CD4-positive, alpha-beta T cell treated with Interleukin-2 at 100 ng/mL for 4 hours (primary cell): ENCODE measurements at regions not wholly inside any gene's neighbourhood (a gene's known extent, or its start where the extent isn't known, plus 50 kb on each side); places are given as distances from the start of the nearest gene placed in this dataset.

Experiments used
- DNase-seq: peaks from one replicate; pipeline ENCODE4 v3.0.0-alpha.2; 2020; ENCODE audit warnings: low spot score

DNA sequence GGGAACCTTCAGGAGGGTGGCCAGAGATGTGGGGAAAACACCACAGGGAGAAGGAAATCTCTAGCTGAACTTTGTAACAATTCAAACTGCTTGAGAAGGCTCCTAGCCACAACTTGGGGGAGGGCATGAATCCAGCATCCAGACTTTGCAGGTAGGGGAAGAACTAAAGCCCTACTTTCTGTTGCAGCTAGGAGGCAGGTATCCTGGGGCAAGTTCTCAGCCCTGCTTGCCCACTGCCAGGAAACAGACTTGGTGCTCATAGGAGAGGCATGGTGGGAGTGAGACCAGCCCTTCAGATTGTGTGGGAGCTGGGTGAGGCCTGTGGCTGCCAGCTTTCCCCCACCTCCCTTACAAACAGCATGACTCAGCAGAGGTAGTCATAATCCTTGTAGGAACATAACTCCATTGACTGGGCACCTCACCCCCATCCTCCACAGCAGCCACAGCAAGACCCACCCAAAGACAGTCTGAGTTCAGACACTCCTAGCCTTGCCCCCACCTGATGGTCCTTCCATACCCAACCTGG is 209.5 kb upstream of the CPEB2 start:
- DNase-seq: no peak

DNA sequence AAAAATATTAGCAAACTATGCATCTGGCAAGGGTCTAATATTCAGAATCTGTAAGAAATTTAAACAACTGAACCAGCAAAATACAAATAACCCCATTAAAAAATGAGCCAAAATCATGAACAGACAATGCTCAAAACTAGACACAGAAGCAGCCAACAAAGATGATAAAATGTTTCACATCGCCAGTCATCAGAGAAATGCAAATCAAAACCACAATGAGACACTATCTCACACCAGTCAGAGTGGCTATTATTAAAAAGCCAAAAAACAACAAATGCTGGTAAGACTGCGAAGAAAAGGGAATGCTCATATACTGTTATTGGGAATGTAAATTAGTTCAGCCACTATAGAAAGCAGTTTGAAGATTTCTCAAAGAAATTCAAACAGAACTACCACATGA is 201.3 kb upstream of the CPEB2 start:
- no peak for DNase-seq

GRCh38 chr4:14802596-14802995 is 199.7 kb upstream of the CPEB2 start:
- DNase-seq: no peak

GRCh38 chr4:14807856-14808255 is 194.4 kb upstream of the CPEB2 start:
- DNase-seq: no peak

GRCh38 chr4:14809203-14809602 is 193.1 kb upstream of the CPEB2 start:
- DNase-seq: no peak

- no peak for DNase-seq
Observed at GRCh38 chr4:14810121-14810520, 192.2 kb upstream of the CPEB2 start.

GRCh38 chr4:14810568-14810967 is 191.7 kb upstream of the CPEB2 start:
- no peak for DNase-seq

GRCh38 chr4:14812101-14812500 is 190.2 kb upstream of the CPEB2 start:
- DNase-seq: no peak

- no peak for DNase-seq
Observed at GRCh38 chr4:14816623-14817261, 185.5 kb upstream of the CPEB2 start.

DNA sequence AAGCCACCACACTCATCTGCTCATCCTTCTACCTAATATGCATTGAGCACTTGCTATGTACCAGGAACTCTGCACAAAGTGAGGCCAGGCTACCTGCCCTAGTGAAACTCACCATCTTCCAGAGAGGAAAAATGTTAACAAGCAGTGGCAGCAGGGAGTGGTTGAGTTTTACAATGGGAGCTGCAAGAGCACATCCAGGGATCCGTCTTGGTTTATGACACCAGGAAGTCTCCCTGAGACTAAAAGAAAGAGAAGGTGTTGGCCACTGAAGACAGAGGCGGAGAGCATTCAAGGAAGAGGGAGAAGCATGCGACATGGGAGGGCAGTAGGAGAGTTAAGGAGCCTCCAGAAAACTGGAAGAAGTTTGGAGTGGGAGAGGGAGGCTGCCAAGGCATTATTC is 178.1 kb upstream of the CPEB2 start:
- no peak for DNase-seq

DNA sequence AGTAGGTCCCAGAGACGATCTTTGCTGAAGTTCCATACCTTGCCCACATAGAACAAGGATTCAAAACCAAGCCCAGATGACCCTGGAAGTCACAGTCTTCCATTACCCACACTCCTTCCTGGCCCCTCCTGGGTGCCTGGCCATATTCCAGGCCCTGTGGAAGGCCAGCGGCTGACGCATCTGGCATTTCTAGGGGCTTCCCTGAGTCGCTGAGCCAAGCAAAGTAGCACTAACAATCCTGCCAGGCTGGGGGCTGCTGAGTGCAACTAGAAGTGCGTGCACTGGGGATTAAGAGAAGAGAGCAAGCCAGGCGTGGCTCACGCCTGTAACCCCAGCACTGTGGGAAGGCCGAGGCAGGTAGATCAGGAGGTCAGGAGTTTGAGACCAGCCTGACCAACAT is 175.2 kb upstream of the CPEB2 start:
- DNase-seq: no peak

GRCh38 chr4:14829795-14830194 is 172.5 kb upstream of the CPEB2 start:
- no peak for DNase-seq

DNA sequence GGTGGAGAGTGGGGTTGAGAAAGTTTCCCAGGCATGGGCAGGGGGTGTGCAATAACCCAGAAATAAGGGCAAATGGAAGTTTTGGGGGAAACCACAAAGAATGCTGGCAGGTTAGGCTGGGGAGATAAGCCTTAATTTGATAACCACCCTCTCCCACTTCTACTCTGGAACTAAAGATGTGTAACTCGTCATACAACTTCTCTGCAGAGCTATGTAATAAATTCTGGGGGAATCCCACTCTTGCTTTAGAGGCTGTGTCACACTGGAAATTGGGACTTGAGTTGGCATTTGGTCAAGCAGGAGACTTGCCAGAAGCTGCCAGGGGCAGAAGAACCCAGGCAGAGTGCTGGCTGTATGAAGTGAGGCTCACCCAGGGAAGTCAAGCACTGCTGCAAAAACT is 170.9 kb upstream of the CPEB2 start:
- no peak for DNase-seq

DNA sequence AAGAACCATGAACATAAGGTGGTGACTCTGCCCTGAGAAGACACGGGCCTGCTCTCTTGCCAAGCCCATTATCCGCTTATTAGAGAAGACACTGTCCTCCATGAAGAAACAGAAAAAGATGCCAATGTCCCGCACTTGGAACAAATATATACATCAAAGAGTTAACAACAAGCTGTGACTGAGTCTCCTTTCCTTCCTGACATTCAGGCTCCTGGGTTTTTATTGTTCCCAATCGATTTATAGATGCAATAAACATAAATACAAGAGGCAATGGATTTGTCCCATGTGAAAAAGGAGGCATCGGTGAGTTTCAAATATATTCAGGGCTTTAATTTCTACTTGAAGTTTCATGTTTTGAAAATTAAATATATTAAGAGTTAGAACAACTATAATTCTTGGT is 169.2 kb upstream of the CPEB2 start:
- no peak for DNase-seq

DNA sequence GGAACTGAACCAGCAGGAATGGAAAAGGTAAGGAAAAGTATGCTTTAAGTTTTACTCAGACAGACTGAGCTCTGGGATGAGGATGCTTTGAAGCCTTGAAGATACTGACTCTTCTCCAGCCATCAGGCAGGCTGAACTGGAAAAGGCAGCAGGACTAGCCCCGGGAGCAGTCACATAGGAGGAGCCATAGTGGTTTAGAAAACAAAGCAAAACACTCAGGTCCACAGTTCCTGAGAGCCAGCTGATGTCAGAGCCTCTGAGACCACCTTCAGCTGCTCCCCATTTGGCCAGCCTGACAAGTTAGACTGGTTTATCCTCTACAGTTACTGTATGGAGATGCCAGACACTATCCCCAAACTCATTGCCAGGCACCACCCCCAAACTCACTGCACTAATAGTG is 167.9 kb upstream of the CPEB2 start:
- DNase-seq: no peak

DNA sequence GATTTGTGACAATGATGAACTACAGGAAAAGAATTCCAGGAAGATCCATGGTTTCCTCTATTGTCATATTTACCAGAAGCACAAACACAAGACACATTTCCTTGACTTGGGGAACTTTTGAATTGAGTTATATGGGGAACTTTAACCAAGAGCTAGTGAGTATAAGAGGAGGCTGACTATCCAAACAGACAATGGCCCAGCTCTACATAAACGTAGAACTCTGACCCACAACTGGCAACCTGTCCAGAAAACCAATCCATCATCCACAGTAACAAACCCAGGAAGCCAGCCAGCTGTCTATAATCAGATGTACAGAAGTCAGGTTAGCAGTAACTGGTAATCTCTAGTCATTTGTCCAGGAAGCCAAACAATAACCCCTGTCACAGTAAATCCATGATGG is 167.0 kb upstream of the CPEB2 start:
- DNase-seq: no peak

- no peak for DNase-seq
Observed at GRCh38 chr4:14835708-14836425, 166.4 kb upstream of the CPEB2 start.

DNA sequence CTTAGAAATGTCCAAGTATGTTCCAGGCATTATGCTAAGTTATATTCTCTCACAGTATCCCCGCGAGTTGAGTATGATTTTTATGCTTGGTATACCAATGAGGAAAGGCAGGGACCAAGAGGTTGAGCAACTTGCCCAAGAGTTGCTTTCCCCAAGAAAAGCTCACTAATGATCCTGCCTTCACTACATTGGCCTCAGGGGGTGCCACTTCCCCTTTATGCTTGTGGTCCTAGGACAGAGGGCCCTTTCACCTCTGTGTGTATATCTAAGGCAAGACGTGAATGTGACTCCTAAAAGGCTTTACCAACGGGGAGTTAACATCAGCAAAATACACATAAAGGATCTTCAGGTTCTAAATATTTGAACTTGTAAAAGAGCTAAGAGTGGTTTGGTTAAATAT is 164.4 kb upstream of the CPEB2 start:
- no peak for DNase-seq

DNA sequence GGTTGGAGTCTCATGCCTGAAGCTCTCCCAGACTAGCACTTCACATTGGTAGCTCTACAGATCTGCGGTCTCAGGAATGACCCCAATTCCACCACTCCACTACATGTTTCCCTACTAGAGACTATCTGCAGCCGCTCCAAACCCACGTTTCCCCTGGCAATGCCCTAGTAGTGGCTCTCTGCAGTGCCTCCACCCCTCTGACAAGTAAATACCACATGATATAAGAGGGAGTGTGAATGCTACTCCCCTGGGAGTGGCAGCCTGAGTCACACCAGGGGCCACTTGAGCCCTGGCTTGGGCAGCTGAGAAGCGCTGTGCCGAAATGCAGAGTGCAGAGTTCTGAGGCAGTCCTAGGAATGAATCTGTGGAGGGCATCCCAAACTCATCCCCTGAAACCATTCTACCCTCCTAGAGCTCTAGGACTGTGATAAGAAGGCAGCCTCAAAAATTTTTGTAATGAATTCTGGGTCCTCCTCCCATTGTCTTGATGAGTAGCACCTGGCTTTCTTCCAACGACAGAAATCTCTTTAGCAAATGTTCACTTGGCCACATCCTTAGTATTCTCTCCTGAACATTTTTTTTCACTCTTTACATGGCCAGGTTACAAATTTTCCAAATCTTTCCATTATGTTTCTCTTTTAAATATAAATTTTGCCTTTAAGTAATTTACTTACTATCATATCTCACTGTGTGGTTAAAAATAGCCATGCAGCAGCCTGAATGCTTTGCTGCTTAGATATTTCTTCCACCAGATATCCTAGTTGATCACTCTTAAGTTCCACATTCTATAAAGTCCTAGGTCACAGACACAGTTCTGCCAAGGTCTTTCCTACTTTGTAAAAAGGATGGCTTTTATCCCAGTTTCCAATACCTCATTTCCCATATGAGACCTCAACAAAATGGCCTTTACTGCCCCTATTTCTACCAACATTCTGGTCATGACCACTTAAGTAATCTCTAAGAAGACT is 160.2 kb upstream of the CPEB2 start:
- DNase-seq: no peak

GRCh38 chr4:14842964-14843630 is 159.2 kb upstream of the CPEB2 start:
- DNase-seq: no peak

GRCh38 chr4:14844061-14844460 is 158.2 kb upstream of the CPEB2 start:
- DNase-seq: no peak

GRCh38 chr4:14848229-14848628 is 154.1 kb upstream of the CPEB2 start:
- DNase-seq: no peak
